ENCODE measurements at regions not wholly inside any gene's neighbourhood (a gene's known extent, or its start where the extent isn't known, plus 50 kb on each side); places are given as distances from the start of the nearest gene placed in this dataset.

DNA sequence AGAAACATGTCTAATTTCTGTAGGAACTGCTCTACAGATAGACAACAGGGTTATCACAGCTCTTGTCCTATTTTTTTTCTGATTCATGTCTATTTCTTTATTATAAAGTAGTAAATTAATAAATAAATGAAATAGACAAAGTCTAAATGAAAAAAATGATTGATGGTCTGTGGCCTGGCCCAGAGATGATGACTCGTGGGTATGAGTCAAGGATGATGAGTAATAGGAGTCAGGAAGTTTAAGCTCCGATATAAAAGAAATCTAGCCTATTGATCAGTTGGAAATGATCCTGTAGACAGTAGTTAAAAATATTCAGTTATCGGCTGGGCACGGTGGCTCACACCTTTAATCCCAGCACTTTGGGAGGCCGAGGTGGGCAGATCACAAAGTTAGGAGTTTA lies 90.6 kb upstream of the RTL1 start:
- DNase-seq (ENCODE audit: low spot score in 2 of 2) (no peak), ATAC-seq (no peak)
- H3K36me3 Mint-ChIP-seq = no peaks in the 10 kb centered on the region
- no peaks in the 10 kb centered on the region for H3K9me3 Mint-ChIP-seq
- H3K27ac Mint-ChIP-seq = no peak overlapping the region

DNA sequence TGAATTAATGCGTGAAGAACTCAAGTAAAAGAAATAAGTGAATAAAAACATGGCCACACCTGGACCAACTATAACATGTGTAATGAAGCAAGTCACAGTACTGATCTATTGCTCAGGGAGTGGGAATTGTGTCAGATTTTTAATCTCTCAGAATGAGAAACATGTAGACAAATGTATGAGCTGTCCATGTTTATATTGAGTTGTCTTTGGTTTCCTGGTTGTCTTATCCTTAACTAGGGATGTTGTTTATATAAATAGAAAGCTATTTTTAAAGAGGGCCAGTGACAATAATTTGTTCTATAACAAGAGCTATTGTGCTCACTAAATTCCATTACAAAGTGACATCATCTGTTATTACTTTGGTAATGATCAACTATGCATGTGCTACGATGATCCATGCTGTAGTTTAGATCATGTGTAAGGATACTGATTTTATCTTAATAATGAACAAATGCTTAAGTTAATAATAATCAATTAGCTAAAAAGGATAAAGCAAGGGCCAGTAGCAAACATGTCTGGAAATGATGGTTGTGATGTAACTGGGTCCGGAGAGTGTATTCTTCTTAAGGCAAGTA lies 91.3 kb upstream of the RTL1 start:
- Mint-ChIP-seq H3K27ac (no peak overlapping the region), H3K9me3 (no peaks in the 10 kb centered on the region), H3K36me3 (no peaks in the 10 kb centered on the region)
- ATAC-seq (no peak), DNase-seq (ENCODE audit: low spot score in 2 of 2) (no peak)

DNA sequence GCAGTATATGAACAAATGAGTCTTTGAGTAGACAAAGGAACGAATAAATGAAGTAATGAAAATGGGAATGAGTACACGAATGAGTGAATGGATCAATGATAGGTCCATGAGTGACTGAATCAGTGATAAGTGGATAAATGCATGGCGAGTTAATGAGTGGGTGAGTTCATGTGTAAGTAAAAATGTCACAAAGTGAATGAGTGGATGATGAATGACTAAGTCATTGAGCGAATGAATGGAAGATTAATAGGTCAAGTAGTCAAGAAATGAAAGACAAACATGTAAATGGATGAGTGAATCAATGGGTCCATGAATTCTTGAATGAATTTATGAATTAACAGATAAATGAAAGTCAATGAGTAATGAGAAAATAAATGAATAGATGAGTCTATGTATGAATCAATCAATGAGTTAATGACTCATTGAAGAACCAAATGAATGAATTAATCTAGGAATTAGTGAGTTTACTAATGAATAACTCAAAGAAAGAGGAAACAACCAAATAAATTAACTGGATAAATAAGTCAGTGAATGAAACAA lies 97.3 kb upstream of the RTL1 start:
- DNase-seq (ENCODE audit: low spot score in 2 of 2) (no peak), ATAC-seq (peak in 1 of 2 donors; percentile 58)
- no peaks in the 10 kb centered on the region for H3K36me3 Mint-ChIP-seq
- H3K9me3 Mint-ChIP-seq = peaks cover 7% of the 10 kb centered on the region in 2 donors
- no peak overlapping the region for H3K27ac Mint-ChIP-seq

DNA sequence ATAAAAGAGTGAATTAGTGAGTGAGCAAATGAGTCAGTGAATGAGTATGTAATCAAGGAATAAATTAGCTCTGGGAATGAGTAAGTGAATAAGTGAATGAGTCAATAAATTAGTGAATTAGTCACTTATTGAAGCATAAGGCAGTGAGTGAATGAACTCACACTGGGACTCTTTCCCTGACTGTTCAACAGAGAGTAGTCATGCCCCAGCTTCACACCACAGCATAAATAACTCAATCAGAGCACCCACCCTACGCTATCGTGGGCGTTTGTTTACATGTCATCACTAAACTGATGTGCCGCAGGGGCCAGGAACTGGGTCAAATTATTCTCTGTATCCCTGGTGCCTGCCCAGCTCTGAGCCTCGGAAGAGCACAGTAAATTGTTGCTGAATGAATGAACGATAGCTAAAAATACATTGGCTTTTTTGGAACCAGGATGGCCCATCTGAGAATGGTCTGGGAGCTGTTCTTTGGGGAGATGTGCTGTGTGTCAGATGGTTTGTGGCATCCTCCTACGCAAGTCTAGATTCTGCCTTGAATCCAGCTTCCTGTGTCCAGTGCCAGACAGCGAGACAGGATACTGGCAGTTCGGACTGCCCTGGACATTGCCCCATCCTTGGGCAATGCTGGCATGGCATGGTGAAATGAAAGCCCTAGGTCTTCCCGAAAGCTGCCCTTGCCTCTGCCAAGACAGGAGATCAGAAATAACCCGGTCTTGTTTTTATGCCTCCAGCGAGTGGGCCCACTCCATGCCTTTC lies 98.0 kb upstream of the RTL1 start:
- Mint-ChIP-seq H3K36me3 (no peaks in the 10 kb centered on the region), H3K27ac (no peak overlapping the region), H3K9me3 (peaks cover 7% of the 10 kb centered on the region in 2 donors)
- peak; percentile 45 to 89 for ATAC-seq
- no peak for DNase-seq (ENCODE audit: low spot score in 2 of 2)

DNA sequence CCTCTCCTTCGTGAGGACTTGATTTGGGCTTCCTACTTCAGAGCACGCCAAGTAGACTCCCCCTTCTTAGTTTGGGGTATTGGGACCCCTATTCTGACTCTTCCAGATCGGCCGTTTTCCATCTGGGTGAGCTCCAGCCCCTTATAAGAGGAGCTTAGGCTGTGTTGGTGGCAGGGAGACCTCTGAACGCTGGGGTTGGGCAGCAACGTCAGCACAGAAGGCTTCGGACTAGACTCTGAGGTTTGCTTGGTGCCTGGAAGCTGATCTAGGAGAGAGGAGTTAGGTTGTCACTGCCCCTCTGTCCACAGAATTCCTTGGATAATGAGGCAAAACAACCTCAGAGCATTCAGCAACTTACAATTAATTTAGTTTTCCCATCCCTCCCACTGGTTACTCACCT lies 99.2 kb upstream of the RTL1 start:
- no peaks in the 10 kb centered on the region for H3K36me3 Mint-ChIP-seq

GRCh38 chr14:101004176-101004575 lies 100.7 kb upstream of the RTL1 start:
- H3K27ac Mint-ChIP-seq = no peak overlapping the region
- H3K36me3 Mint-ChIP-seq = no peaks in the 10 kb centered on the region
- H3K9me3 Mint-ChIP-seq = peaks cover 7% of the 10 kb centered on the region in 2 donors
- DNase-seq (ENCODE audit: low spot score in 2 of 2) (no peak), ATAC-seq (no peak)

More for the DNA sequence above, 99.2 kb upstream of the RTL1 start:
- no peak for ATAC-seq
- Mint-ChIP-seq H3K27ac (no peak overlapping the region), H3K9me3 (peaks cover 7% of the 10 kb centered on the region in 2 donors)
- no peak for DNase-seq (ENCODE audit: low spot score in 2 of 2)

- DNase-seq (ENCODE audit: low spot score in 2 of 2) (no peak), ATAC-seq (no peak)
- Mint-ChIP-seq H3K27ac (no peak overlapping the region), H3K36me3 (no peaks in the 10 kb centered on the region), H3K9me3 (peaks cover 7% of the 10 kb centered on the region in 2 donors)
Observed at GRCh38 chr14:101004954-101005353, 101.4 kb upstream of the RTL1 start.

GRCh38 chr14:101005447-101005846 lies 101.9 kb upstream of the RTL1 start:
- no peak overlapping the region for H3K27ac Mint-ChIP-seq
- peaks cover 6% of the 10 kb centered on the region in 2 donors for H3K9me3 Mint-ChIP-seq
- no peak for DNase-seq (ENCODE audit: low spot score in 2 of 2)
- no peaks in the 10 kb centered on the region for H3K36me3 Mint-ChIP-seq
- ATAC-seq = no peak

DNA sequence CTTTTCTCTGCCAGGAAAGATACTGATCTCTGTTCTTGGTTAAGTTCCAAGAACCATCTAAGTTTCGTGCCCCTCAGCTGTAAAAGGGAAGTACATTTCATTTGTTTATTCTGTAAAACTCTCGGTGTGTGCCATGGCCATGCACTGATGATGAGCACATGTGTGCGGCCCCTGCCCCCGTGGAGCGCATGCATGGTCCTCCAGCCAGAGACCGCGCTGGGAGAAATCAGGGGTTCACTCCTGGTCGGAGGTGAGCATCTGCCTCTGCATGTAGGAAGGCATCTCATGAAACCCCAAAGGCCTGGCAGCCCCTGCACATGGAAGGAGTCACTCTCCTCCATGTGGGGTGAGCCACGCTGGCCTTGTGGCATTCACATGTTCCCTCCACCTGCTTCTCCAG lies 102.5 kb upstream of the RTL1 start:
- Mint-ChIP-seq H3K27ac (no peak overlapping the region), H3K36me3 (no peaks in the 10 kb centered on the region), H3K9me3 (peaks cover under 1% of the 10 kb centered on the region in 2 donors)
- DNase-seq (ENCODE audit: low spot score in 2 of 2) (no peak), ATAC-seq (no peak)

DNA sequence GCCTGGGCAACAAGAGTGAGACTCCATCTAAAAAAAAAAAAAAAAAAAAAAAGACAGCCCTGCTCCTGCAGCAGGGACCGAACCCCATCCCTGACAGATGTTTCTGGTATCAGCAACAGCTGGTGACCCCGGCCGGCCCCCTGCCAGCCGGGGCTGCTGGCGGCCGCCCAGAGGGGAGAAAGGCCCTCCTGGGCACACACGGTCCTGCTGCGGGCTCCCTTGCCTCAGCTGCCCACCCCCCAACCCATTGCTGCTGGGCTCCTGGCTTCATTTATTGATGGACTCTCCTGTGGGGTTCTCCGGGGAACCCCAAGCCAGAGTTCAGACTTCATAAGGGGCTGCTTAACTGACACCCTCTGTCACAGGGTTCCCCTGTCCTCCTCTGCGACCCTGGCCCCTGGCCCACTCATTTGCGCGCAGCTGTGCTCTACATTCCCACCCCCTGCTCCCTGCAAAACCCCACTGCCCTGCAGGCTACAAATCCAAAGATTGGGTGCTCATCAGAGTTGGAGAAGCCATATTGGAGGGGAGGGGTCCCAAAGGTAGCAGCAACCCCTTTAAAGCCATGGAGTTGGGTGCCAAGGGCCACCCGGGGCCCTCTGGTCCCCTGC lies 103.6 kb upstream of the RTL1 start:
- Mint-ChIP-seq H3K9me3 (peaks cover 5 to 6% of the 10 kb centered on the region in 2 donors), H3K27ac (no peak overlapping the region), H3K36me3 (no peaks in the 10 kb centered on the region)
- no peak for ATAC-seq
- DNase-seq (ENCODE audit: low spot score in 2 of 2) = no peak

GRCh38 chr14:101007765-101008164 lies 104.2 kb upstream of the RTL1 start:
- DNase-seq (ENCODE audit: low spot score in 2 of 2) (no peak), ATAC-seq (no peak)
- Mint-ChIP-seq H3K27ac (no peak overlapping the region), H3K9me3 (peaks cover 5 to 10% of the 10 kb centered on the region in 2 donors), H3K36me3 (no peaks in the 10 kb centered on the region)

DNA sequence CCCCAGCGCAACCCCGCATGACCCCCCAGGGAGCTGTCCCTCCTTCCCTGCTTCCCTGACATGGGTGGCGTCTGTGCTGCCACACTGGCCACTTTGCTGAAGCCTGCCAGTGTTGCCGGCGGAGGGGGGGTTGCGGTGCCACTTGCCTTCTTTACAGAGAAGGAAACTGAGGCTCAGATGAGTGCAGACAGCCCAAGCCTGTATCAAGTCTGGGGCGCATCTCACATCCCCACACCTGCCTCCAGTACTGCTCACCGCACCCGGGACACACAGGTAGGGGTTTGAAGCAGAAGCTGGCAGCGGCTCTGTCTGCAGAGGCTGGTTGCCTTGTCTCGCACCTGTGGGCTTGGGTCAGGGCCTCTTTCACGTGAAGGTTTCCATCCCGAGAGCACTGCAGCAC lies 104.7 kb upstream of the RTL1 start:
- Mint-ChIP-seq H3K27ac (no peak overlapping the region), H3K36me3 (no peaks in the 10 kb centered on the region), H3K9me3 (peaks cover 5 to 10% of the 10 kb centered on the region in 2 donors)
- DNase-seq (ENCODE audit: low spot score in 2 of 2) (no peak), ATAC-seq (no peak)

GRCh38 chr14:101008631-101009336 lies 105.3 kb upstream of the RTL1 start:
- no peaks in the 10 kb centered on the region for H3K36me3 Mint-ChIP-seq
- H3K27ac Mint-ChIP-seq = no peak overlapping the region
- ATAC-seq = no peak
- peaks cover 5 to 10% of the 10 kb centered on the region in 2 donors for H3K9me3 Mint-ChIP-seq
- DNase-seq (ENCODE audit: low spot score in 2 of 2) = no peak

GRCh38 chr14:101009531-101009930 lies 106.0 kb upstream of the RTL1 start:
- no peak overlapping the region for H3K27ac Mint-ChIP-seq
- no peaks in the 10 kb centered on the region for H3K36me3 Mint-ChIP-seq
- DNase-seq (ENCODE audit: low spot score in 2 of 2) = no peak
- no peak for ATAC-seq
- H3K9me3 Mint-ChIP-seq = peaks cover 5 to 10% of the 10 kb centered on the region in 2 donors

GRCh38 chr14:101010293-101010692 lies 106.8 kb upstream of the RTL1 start:
- ATAC-seq (no peak), DNase-seq (ENCODE audit: low spot score in 2 of 2) (no peak)
- no peak overlapping the region for H3K27ac Mint-ChIP-seq
- peaks cover 5 to 10% of the 10 kb centered on the region in 2 donors for H3K9me3 Mint-ChIP-seq
- no peaks in the 10 kb centered on the region for H3K36me3 Mint-ChIP-seq

DNA sequence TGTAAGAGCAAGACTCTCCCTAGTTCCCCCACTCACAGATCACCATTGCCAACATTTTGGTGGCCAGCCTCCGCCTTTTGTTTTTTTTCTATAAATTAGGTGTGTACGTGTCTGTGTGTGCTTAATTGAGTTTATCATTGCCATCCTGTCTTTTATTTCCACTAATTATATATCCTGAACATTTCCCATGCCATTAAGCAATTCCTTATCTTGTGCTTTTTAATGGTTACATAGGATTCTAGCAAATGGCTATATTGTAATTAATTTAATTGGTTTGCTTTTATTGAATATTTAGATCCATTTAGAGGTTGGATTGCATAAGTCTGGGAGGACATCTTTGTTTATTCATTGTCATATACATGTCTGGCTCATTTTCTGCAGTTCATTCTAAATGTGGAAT lies 107.3 kb upstream of the RTL1 start:
- DNase-seq (ENCODE audit: low spot score in 2 of 2) (no peak), ATAC-seq (no peak)
- H3K27ac Mint-ChIP-seq = no peak overlapping the region
- H3K9me3 Mint-ChIP-seq = peaks cover 5 to 10% of the 10 kb centered on the region in 2 donors
- H3K36me3 Mint-ChIP-seq = no peaks in the 10 kb centered on the region

- no peak for DNase-seq (ENCODE audit: low spot score in 2 of 2)
- Mint-ChIP-seq H3K9me3 (peaks cover 0 to 14% of the 10 kb centered on the region in 2 donors), H3K36me3 (no peaks in the 10 kb centered on the region), H3K27ac (no peak overlapping the region)
- ATAC-seq = no peak
Observed at GRCh38 chr14:101017209-101017608, 113.7 kb upstream of the RTL1 start.

Measured in activated naive CD4-positive, alpha-beta T cell treated with anti-CD3 and anti-CD28 coated beads, Interleukin-2, amount 50 U/mL, for 72 hours (primary cell).